ENCODE measurements at regions not wholly inside any gene's neighbourhood (a gene's known extent, or its start where the extent isn't known, plus 50 kb on each side); places are given as distances from the start of the nearest gene placed in this dataset.

DNA sequence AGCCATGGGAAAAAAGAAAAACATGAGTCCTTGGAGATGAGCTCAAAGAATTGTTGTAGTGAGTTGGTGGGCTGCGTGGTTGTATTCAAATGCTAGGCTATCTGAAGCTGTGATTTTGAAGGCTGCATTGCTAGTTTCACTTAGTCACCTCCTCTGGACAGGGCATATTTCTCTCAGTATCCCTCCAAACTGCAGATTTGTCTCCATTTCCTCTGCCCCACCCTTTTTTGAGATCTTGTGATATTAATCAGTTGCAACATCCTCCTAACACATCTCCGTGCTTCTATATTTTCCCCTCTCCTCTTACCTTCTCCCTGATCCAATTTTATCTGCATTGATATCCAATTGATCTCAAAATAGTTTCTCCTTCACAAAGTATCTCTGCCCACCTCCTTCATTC, 1048.0 kb upstream of the WWC1 start:
- DNase-seq = no peak

DNA sequence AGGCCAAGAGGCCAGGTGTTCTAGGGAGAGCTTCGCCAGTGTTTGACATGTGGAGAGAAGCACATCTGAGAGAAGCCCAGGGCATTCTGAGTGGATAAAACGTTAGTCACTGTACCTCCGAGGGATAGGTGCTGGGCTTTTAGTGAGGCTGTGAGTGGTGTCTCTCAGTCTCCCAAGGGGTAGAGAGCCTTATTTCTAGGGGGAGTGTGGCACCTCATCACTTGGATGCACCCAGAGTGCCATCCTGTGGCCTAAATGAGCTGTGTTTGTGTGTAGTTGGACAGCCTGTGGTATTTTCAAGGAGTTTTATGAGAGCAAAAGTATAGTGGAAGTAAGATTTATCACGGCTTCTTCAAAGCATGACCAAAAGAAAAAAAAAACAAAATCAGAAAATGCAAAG, 1046.9 kb upstream of the WWC1 start:
- DNase-seq = no peak

DNA sequence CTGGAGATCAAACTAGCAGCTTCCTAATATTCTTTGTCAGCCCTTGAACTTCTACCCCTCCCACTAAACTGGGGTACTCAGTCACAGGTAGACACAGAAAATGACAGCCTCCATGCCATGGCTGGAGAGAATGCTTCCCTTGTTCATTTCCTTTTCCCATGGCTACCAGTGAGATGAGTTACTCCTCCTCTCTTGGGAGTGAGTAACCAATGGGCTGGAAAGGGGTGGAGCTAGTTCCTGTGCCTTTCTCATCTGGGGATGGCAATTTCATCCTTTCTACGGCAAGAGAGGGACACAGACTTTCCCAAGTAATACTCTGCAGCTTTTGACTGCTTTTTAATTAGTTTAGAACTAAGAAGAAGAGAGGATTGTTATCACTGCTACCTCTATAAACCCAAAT, 1045.6 kb upstream of the WWC1 start:
- no peak for DNase-seq

DNA sequence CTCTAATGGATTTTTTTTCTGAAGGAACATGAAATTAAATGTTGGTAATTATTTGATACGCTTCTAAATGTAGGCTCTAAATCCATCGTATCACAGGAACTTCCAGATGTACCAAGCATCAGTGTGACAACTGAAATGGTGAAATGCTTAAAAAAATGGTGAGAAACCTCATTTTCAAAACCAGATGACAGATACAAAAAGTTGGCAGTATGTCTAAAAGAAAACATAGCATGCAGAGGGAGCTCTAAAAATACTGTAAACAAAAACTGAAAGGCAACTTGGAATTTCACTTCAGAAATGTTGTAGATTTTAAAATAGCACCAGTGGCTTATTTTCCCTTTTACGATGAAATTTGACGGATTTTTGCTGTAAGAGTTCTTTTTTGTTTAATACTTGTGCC, 1043.6 kb upstream of the WWC1 start:
- DNase-seq = no peak

DNA sequence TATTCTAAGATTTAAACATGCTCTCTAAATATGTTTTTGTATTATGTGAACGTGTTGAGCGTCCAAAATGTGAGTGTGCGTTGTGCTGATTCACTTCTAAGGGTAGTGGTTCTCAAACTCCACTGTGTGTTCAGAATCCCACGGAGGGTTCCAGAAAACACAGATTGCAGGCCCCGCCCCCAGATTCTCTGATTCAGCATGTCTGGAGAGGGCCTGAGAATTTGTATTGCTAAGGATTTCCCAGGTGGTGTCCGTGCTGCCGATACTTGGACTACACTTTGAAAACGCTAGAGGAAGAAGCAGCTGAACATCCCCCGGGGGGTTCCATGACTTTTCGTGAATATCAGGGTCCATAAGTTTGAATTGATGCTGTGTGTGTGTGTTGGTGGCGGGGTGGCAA, 1043.2 kb upstream of the WWC1 start:
- DNase-seq = no peak

DNA sequence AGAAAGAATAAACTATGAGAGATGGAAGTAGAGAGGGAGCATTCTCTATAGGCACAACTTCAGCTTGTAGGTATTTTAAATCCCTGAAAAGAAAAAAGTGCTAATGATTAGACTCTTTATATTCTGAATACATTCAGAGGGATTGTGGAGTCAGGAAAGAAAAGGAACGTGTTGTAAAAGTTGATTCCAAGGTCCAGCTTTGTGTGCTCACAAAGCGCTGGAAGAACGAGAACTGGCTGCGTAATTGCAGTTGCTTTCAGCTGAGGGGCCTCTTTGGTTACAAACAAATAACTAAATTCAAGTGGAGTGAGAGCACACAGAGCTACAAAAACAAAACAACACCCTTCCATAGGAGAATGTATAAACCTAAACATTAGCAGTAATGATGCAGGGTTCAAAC, 1040.4 kb upstream of the WWC1 start:
- no peak for DNase-seq

DNA sequence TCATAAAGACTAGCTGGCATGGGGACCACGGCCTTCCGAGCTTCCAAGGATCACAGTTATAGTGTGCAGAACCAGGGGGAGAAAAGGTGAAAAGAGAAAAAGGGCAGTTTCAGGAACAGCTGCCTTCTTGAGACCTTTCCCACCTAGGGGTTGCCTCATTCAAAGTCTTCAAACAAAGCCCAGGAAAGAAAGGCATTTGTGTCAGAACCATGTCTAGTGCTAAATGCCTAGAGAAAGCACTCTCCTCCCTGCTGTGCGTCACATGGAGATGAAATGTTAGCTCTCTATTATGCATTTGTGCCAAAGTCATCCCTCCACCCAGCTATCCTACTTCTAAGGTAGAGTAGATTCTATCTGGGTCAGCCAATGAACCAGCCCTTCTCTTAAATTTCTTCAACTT, 1037.3 kb upstream of the WWC1 start:
- no peak for DNase-seq

DNA sequence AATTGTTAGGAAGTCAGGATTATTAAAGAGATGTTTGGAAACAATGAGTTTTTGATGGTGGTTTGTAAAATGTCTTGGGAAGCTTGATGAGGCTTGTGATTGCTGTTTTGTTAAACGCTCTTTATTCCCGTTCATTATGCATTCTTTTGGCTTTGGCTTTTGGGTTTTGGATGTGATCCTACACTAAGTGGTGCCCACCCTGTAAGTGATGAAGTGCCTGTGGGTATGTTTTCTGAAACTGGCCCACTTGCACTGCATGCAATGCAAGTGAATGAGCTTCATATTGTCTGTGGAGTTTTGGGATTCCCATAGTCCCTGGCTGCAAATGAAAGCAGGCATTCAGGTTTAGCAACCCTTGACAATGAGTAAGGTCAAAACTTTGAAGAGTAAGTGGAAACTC, 1035.5 kb upstream of the WWC1 start:
- no peak for DNase-seq

DNA sequence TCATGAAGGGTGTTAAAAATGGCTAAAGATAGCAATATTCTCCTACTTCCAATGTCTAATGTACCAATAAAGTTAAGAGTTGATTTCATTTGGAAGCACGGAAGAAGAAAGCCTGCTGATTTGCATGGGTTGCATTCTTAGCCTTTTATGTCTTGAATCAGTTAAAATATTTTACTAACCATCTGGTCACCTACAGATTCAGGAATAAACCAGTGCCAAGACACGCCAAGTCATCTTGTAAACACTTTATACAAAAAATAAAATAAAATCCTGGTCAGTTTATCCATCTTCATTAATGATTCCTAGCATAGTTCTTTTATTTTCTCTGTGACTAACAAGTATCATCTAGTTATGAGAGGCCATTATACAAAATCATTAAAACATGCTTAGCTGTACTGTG, 1031.6 kb upstream of the WWC1 start:
- no peak for DNase-seq

DNA sequence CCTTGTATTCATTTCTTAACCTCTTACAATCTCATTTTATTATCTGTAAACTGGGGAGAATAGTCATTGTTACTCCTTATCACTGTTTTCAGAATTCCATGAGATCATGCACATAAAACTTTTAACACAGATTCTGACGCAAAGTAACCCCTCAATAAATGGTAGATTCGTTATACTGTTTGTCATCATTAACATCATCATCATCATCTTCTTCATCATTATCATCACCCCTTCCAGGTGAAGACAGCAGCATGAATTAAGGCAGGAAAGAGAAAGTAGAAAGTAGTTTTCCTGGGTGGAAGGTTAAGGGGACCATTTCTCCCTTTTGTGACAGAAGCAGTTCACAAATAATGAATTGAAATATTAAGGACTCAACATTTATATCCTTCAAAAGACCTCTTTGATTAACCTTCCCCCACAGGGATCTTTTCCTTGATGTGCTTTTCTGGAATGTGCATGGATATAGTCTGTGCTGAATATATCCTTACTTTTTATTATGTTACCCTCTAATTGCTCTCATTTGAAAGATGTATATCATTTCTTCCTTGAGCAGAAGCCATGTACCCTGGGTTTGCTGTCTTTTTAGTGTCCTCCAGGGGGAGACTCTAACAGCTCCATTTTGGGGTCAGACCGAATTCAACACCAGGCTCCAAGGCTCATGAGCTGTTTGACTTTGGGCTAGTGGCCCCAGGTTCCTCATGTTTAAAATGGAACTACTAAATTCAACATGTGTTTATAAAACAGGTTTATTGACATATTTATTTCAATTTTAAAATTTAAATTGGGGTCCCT, 1029.9 kb upstream of the WWC1 start:
- no peak for DNase-seq

DNA sequence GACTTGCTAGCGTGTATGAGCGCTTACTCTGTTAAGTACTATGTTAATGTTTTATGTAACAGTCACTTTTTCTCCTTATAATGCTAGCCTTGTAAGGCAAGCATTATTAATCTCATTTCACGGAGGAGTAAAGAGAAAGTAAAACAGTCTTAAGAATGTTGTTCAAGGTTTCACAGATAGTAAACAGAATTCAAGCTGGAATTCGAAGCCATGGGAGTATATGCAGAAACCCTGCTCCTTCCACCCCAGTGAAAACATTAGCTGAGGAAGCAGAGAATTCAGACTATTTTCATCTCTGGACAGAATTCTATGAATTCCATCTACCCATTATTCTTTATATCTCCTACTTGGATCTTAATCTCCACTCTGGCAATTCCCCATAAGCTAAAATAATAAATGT, 1028.3 kb upstream of the WWC1 start:
- no peak for DNase-seq

DNA sequence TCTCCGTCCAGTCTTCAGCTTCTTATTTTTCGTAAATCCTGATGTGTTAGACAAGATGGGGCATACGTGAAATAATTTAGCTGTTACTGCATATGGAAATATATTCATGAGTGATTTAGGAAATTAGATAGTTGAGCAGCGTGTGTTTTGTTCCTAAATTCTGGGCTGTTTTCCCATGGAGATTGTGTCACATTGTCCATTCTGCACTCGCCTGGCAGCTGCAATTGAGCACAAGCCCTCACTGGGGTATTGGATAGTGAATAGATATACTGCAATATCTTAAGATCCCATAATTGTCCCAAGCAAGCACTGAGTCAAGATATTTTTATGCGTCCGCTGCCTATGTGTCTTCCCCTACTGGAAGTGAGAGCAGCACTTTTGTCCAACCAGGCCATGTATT, 1027.1 kb upstream of the WWC1 start:
- no peak for DNase-seq

DNA sequence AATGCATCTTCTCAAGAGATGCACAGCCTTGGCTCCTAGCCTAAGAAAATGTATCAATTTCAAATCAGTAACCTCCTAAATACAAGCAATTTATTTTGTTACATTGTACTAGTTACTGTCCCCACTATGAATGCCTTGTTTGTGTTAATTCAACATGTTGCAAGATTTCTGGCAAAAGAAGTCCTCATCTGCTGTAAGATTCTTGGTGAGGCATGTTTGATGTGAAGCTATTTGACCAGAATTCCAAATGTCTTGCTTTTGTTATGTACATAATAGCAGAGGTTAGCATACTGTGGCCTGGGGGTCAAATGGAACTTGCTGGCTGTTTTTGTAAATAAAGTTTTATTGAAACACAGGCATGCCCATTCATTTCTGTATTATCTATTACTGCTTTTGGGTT, 1023.1 kb upstream of the WWC1 start:
- DNase-seq = no peak

DNA sequence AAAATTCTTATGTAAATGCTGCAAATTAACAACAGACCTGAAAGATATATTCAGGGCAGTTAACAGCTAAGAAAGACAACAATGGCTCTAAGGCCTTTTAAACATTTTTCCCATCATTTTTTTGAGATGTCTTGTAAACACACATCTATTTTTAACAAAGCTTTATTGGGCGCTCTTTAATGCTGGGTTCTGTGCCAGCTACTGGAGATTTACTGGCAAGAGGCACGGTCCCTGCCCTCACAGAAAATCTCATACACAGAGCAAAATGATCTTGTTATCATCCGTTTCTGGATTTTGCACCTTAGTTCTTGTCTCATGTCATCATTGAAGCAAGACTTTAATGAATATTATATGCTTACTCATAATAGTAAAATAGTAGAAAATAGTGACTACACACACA, 1022.3 kb upstream of the WWC1 start:
- DNase-seq = no peak

DNA sequence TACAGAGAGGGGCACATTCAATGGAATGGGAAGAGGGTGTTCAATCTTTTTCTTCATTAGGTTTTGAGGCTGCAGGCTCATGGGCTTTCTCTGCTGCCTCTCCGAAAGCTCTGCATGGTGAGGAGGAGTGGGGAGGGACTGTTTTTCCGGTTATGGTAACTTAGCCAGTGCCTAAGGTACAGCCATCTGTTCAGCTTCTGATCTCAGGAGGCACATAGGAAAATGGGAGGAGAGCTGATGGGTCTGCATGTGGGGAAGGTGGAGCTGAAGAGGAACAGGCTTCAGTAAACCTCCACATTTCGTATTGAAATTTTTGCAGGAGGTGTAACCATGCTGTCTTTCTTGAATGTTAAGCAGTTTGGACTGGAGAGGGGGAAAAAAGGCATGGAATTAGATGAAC, 1020.4 kb upstream of the WWC1 start:
- DNase-seq = no peak

DNA sequence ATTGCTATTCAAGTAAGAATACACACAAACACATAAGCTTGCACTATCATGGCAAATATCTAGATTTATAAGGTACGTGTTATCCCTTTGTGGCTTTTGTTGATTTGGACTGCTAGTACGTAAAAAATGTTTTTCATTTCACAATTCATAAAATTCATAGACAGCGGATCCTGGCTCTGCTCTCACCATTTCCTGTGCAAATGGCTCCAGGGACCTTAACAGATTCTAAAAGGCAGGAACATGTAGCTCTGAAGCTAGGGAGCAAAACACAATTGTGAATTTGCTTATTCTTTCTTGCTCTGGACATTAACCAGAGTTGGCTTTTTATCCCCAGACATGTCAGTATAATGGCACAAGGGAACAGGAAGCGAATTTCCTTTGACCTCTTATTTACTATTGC, 1019.9 kb upstream of the WWC1 start:
- DNase-seq = no peak

DNA sequence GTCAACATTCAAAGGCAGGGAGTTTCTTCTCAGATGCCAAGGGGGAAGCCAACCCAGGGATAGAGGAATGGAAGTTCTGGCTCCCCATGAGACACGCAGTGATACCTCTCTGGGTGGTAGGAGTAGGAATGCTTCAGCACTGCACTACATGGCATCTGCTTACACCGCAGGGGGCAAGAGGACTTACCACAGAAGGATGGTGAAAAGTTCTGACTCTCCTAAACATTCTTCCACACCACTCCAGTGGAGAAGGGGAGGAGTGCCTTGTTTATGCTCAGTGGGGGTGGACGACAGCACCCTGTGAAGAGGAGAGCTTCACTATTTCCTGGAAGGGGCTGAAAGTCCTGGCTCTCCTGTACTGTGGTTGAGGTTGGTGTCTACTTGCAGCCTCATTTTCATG, 1011.3 kb upstream of the WWC1 start:
- no peak for DNase-seq

DNA sequence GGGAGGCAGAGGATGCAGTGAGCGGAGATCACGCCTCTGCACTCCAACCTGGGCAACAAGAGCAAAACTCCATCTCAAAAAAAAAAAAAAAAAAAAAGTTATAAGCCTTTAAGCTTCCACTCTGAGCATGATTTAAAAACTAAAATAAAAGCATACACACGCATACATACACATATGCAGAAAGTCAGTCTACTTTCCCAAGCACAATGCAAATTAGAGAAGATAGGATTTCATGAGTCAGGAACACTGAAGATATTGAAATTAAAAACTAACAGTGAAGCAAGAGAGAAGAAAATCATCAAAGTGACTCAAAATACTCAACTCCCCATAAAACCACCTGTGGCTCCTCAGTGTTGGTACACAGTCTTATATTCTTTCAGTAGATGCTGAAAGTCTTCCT, 1009.5 kb upstream of the WWC1 start:
- no peak for DNase-seq

DNA sequence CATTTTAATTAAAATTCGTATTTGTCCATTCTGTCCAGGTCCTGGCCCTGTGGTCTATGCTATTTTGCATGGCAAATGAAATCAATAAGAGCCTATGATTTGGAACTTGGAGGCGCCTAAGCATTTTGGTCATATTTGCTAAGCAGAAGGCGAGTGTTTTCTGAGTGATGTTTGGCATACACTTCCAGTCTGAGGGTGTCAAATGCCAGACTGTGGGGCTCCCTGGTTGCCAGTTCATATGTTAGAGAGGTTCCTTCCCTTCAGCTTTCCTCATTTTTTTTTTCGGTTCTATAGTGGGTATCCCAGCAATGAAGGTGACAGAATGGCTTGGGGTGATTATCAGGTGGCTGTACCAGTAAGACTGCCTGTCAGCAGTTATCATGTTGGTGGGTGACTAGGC, 1007.8 kb upstream of the WWC1 start:
- no peak for DNase-seq

DNA sequence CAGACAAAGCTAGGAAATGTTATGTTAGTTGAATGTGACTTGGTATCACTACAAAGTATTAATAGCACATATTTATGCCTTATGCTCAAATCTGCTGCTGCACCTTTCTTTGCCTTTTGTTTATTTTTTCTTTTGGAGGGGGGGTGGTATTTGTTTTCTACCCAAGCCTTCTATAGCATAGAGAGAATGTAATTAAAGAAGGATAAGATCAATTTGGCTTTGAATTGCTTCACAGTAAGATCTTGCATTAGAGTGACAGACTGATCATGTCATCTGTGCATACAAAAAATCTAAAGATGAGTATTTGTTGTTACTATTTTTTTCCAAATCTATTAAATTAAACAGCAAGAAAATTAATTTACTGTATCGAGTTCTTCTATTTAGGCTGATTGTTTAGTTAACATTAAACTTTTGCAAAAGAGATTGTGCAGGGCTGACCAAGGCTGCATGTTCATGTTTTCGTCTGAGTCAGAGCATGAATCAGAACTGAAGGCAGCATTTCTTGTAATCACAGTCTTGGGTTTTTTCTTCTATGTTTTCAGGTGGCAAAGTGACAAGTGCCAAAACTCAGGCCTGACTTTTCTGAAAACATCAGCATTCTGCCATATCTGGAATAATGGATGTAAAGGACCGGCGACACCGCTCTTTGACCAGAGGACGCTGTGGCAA, 1007.1 kb upstream of the WWC1 start:
- no peak for DNase-seq

DNA sequence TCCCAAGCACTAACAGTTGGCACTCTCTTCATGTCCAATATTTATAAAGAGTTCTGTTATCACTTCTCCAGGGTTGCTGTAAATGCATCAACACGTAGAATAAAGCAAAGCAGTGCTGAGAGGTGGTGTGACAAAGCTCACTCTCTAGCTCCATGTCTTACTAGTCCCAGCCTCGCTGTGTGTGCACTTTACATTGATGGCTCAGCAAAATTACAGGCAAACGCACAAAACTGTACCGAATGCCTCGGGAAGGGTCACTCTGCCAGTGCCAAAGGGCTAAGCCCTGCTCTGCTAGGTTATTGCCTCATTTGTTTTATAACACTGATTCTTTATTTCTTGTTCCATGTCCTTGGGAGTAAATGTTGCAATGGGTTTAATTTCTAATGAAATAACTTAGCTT, 1005.9 kb upstream of the WWC1 start:
- no peak for DNase-seq

DNA sequence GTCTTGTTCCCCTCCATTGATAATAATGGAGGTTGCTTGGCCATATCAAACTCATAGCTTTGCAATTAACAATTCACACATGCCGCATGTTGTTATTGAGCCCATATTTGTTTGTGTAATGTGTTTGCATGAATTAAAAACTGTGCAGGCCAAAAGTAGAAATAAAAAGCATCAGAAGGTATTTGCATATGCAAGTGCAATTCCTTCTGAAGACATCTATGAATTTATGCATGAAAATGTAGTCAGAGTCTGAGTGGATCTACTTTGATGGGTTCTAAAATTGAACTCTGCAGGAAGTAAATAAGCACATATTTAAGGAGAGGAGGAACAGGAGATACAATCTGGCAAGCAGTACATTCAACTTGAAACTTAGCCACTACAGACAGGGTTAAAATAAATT, 1004.6 kb upstream of the WWC1 start:
- DNase-seq = no peak

DNA sequence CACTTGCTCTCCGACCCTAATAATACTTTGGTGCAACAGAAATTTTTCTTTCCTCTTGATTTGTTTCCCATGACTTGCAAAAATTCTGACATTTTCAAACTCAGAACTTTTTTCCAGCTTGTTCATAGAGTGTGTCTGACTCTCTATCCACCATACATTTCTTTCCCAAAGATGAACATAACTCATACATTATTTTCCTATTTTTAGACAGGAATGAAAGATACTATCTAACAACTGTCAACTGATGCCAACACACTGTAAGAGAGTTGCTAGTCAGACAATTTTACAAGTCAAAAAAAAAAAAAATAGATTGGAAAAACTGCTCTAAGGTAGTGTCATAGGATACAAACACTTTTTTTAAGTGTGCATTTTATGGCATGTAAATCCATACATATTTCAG, 1001.0 kb upstream of the WWC1 start:
- no peak for DNase-seq

DNA sequence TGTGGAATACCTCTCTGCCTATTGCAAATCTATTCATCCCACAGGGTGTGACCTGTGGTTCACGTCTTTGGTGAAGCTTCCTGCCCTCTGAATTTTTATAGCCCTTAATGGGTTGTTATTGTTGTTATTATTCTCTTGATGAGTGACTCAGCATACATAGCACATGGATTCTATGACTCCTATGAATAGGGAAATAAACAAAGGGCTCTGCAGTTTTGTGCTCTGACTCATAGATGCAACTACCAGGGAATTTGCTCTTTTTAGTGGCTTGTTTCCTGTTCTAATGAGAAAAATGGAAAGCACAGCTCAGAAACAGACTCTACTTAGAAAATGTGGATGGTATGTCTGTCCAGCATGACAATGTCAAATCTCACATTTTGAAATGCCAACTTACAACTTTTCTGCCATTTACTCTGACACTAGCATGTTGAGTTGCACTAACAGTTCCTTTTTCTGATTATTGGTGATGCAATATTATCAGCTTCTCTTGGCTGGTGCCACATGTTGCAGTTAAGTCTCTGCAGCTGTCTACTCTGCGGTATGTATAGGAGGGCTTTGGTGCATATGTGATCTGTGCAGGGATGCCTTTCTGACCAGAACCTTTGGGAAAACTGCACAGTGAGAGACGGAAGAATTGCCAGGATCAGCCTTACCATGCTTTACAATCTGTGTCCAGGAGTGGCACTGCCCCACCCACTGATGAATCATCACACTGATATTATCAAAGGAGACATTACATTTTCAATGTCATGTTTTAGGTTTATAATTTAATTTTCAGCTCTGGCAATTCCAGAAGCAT, 996.4 kb upstream of the WWC1 start:
- DNase-seq = no peak
